Testis (tissue), 2 donors: ENCODE measurements at regions not wholly inside any gene's neighbourhood (a gene's known extent, or its start where the extent isn't known, plus 50 kb on each side); places are given as distances from the start of the nearest gene placed in this dataset.
"Not testable (repeated sequence)": the region's sequence is repeated elsewhere in the genome, so short reads cannot be mapped to it uniquely, and the experiment has no call there.

Source experiments
- DNase-seq: peaks from one replicate; pipeline ENCODE4 v3.0.0-alpha.2; 2019
- H3K27ac ChIP-seq, 2 donors: fragments of 200-600 bp; sonication (generic); one replicate each; pipeline ENCODE4 v1.5.1; 2019
- H3K27me3 ChIP-seq: fragments of 200-600 bp; sonication (generic); one replicate; pipeline ENCODE4 v1.5.1; 2019
- H3K36me3 ChIP-seq: fragments of 200-600 bp; sonication (generic); one replicate; pipeline ENCODE4 v1.5.1; 2017; ENCODE audit warnings: low read depth; ENCODE audit errors: missing control alignments
- H3K4me1 ChIP-seq: fragments of 200-600 bp; sonication (generic); one replicate; pipeline ENCODE4 v1.5.1; 2019
- H3K4me3 ChIP-seq, 2 donors: fragments of 200-600 bp; sonication (generic); one replicate each; pipeline ENCODE4 v1.5.1; 2017 to 2019
- H3K9me3 ChIP-seq: fragments of 200-600 bp; sonication (generic); one replicate; pipeline ENCODE4 v1.5.1; 2017
- CTCF ChIP-seq, 3 experiments: fragments of 450-650 bp in 2 of 3; fragments of 200-600 bp in 1 of 3; sonication (generic) in 1 of 3; IDR thresholded peaks; one replicate each; pipeline ENCODE4 v1.5.1; 2016 to 2019; ENCODE audit warnings: antibody characterized with exemption in 3 of 3, mild to moderate bottlenecking in 2 of 3, moderate library complexity in 1 of 3
- POLR2A ChIP-seq: fragments of 450-650 bp; IDR thresholded peaks from one replicate; pipeline ENCODE4 v1.6.1; 2017; ENCODE audit warnings: antibody characterized with exemption, mild to moderate bottlenecking, moderate library complexity
- WGBS, 2 donors: methylation state at CpG; one replicate each; pipeline ENCODE4 v1.1.5; 2018; 5-methylcytosine and 5-hydroxymethylcytosine counted together
- intact Hi-C: fragments of 100-400 bp; cut with DNase I; formaldehyde crosslinking; loops from one replicate; pipeline ENCODE4 v1.15.1; 2023; ENCODE audit warnings: low total_unique reads
- small RNA-seq, 2 donors: library from RNA; depleted of rRNA; stranded (forward); fragments of <200 nt; gene quantifications; one replicate each; pipeline ENCODE3, GENCODE V24; 2016

GRCh38 chr15:32253958-32254357 is 149.1 kb downstream of the GOLGA8K start:
- H3K27me3 ChIP-seq, intact Hi-C loops, H3K4me3 ChIP-seq, H3K27ac ChIP-seq, H3K4me1 ChIP-seq, H3K9me3 ChIP-seq, H3K36me3 ChIP-seq, DNase-seq: not testable (repeated sequence)
- WGBS, 2 donors, result 80 to 100% methylated on average over 2 to 3 of the region's 7 CpGs

GRCh38 chr15:32249207-32249606 is 153.9 kb downstream of the GOLGA8K start:
- WGBS, 2 donors, result 80% methylated on average over 1 of the region's 1 CpG; no CpG with 5 or more reads in 1 of the 2 donors
- H3K27ac ChIP-seq, H3K27me3 ChIP-seq, intact Hi-C loops, DNase-seq, H3K4me3 ChIP-seq, H3K36me3 ChIP-seq, H3K4me1 ChIP-seq, H3K9me3 ChIP-seq: not testable (repeated sequence)

GRCh38 chr15:32243727-32244126 is 159.4 kb downstream of the GOLGA8K start:
- H3K36me3 ChIP-seq, H3K27me3 ChIP-seq, intact Hi-C loops, H3K9me3 ChIP-seq, H3K27ac ChIP-seq, DNase-seq, H3K4me1 ChIP-seq, H3K4me3 ChIP-seq: not testable (repeated sequence)
- WGBS, 2 donors, result no CpG with 5 or more reads among the region's 10 CpGs

- H3K4me1 ChIP-seq, H3K27ac ChIP-seq, DNase-seq, intact Hi-C loops, H3K27me3 ChIP-seq, H3K4me3 ChIP-seq, H3K36me3 ChIP-seq, H3K9me3 ChIP-seq: not testable (repeated sequence)
- 84 to 90% methylated on average over 5 to 7 of the region's 14 CpGs for WGBS, 2 donors
Measured at GRCh38 chr15:32242780-32243528, 160.1 kb downstream of the GOLGA8K start.

GRCh38 chr15:32227410-32228114 is 175.5 kb downstream of the GOLGA8K start:
- H3K4me1 ChIP-seq, H3K27me3 ChIP-seq, DNase-seq, H3K27ac ChIP-seq, H3K9me3 ChIP-seq, intact Hi-C loops, H3K36me3 ChIP-seq, H3K4me3 ChIP-seq: not testable (repeated sequence)
- WGBS, 2 donors, result 80% methylated on average over 1 of the region's 2 CpGs; no CpG with 5 or more reads in 1 of the 2 donors

GRCh38 chr15:32222716-32223115 is 180.4 kb downstream of the GOLGA8K start:
- TF ChIP-seq POLR2A (no peak), CTCF (IDR thresholded peaks at IDR 0.05) (no peak)
- Histone ChIP-seq H3K27me3 (no peaks in the 10 kb centered on the region), H3K4me3 (no peak overlapping the region), H3K4me1 (no peaks in the 10 kb centered on the region), H3K36me3 (no peaks in the 10 kb centered on the region), H3K27ac (no peak overlapping the region), H3K9me3 (no peaks in the 10 kb centered on the region)
- intact Hi-C loops, result no loop called here
- 77 to 97% methylated on average over 1 of the region's 1 CpG for WGBS, 2 donors
- no peak for DNase-seq

Small RNA genes in the stretch of these regions (small RNA-seq; reads per million reads assigned to genes)
- gene RNU6-18P, result 0 reads per million in 2 donors
